GM19397 (cell line): ENCODE measurements at regions not wholly inside any gene's neighbourhood (a gene's known extent, or its start where the extent isn't known, plus 50 kb on each side); places are given as distances from the start of the nearest gene placed in this dataset.

ENCODE experiments used
- ATAC-seq: cut with Tn5 transposase; IDR thresholded peaks from one replicate; pipeline ENCODE4 v1.9.1; 2021; ENCODE audit warnings: mild to moderate bottlenecking, moderate library complexity; ENCODE audit not compliant: unreplicated experiment

GRCh38 chr15:99440551-99441443 is 125.0 kb upstream of the MEF2A start:
- no peak for ATAC-seq

GRCh38 chr15:99441444-99441800 is 124.4 kb upstream of the MEF2A start:
- no peak for ATAC-seq

- ATAC-seq, result no peak
Observed at GRCh38 chr15:99441871-99442251, 123.9 kb upstream of the MEF2A start.

- no peak for ATAC-seq
Observed at GRCh38 chr15:99442252-99442897, 123.4 kb upstream of the MEF2A start.

- ATAC-seq, result no peak
Observed at GRCh38 chr15:99443056-99443756, 122.6 kb upstream of the MEF2A start.

- no peak for ATAC-seq
Observed at GRCh38 chr15:99443768-99444446, 121.9 kb upstream of the MEF2A start.

GRCh38 chr15:99445272-99445850 is 120.4 kb upstream of the MEF2A start:
- ATAC-seq, result no peak

- no peak for ATAC-seq
Observed at GRCh38 chr15:99446565-99447496, 119.0 kb upstream of the MEF2A start.

- ATAC-seq, result no peak
Observed at GRCh38 chr15:99447497-99448371, 118.0 kb upstream of the MEF2A start.

GRCh38 chr15:99449514-99449913 is 116.3 kb upstream of the MEF2A start:
- ATAC-seq, result no peak

GRCh38 chr15:99450896-99451358 is 114.9 kb upstream of the MEF2A start:
- no peak for ATAC-seq

- no peak for ATAC-seq
Observed at GRCh38 chr15:99451484-99451883, 114.3 kb upstream of the MEF2A start.

- ATAC-seq, result no peak
Observed at GRCh38 chr15:99452010-99452409, 113.8 kb upstream of the MEF2A start.

GRCh38 chr15:99452728-99453636 is 112.8 kb upstream of the MEF2A start:
- ATAC-seq, result peak; percentile 89

GRCh38 chr15:99453637-99454030 is 112.2 kb upstream of the MEF2A start:
- ATAC-seq, result no peak

- no peak for ATAC-seq
Observed at GRCh38 chr15:99454107-99454809, 111.5 kb upstream of the MEF2A start.
